GM06990 (cell line): ENCODE measurements at regions not wholly inside any gene's neighbourhood (a gene's known extent, or its start where the extent isn't known, plus 50 kb on each side); places are given as distances from the start of the nearest gene placed in this dataset.

ENCODE experiments used
- DNase-seq: peaks from one replicate; pipeline ENCODE4 v3.0.0-alpha.2; 2011; ENCODE audit not compliant: insufficient read length; ENCODE audit errors: extremely low read depth
- H3K27me3 ChIP-seq: replicated peaks from 2 replicates; pipeline ENCODE4 v1.6.0; 2011; ENCODE audit warnings: low read length; ENCODE audit not compliant: control insufficient read depth, insufficient read depth
- H3K36me3 ChIP-seq: 2 replicates; pipeline ENCODE4 v1.5.1; 2011; ENCODE audit warnings: low read length; ENCODE audit not compliant: control insufficient read depth, insufficient read depth
- H3K4me3 ChIP-seq: replicated peaks from 2 replicates; pipeline ENCODE4 v1.5.1; 2011; ENCODE audit warnings: low read depth, mild to moderate bottlenecking, control low read depth, low read length
- CTCF ChIP-seq: IDR thresholded peaks from 2 replicates; pipeline ENCODE4 v1.5.1; 2011; ENCODE audit warnings: low read length, control low read depth, mild to moderate bottlenecking, inconsistent platforms; ENCODE audit not compliant: insufficient read depth, poor library complexity, severe bottlenecking

DNA sequence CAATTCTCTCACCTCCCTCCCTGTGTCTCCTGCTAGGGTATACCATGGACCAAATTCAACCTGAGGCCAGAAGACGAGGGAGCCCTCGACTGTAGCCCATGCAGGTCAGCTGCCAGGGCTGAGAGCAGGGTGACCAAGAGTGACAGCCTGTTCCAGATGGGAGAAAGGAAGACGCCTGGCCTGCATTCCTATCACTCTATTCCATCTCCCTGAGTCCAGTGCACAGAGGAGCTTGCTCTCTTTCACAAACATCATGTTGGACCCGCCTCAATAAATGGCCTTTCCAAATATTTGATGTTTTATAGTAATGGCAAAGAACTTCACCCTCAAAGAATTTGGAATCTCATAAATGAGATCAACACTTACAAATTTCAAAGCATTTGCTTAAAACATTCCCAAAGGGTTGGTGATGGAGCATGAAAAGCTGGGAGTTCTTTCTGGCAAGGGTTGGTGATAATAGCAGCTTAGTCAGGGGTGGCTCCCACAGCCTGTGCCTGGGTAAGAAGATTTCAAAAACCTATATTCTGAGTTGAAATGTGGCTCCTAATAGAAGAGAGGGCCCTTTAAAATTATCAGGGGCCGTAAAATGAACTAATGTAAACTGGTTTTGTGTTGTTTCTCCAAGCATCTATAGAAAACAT is 393.1 kb downstream of the EFNA5 start:
- Histone ChIP-seq H3K27me3 (no peaks in the 10 kb centered on the region), H3K4me3 (no peak overlapping the region), H3K36me3 (no peaks in the 10 kb centered on the region)
- no peak for DNase-seq
- no peak for TF ChIP-seq CTCF

GRCh38 chr5:107275333-107275732 is 395.4 kb downstream of the EFNA5 start:
- no peaks in the 10 kb centered on the region for H3K36me3 ChIP-seq
- no peak overlapping the region for H3K4me3 ChIP-seq
- no peaks in the 10 kb centered on the region for H3K27me3 ChIP-seq
- no peak for TF ChIP-seq CTCF
- DNase-seq: no peak

GRCh38 chr5:107274571-107274970 is 396.2 kb downstream of the EFNA5 start:
- H3K36me3 ChIP-seq: no peaks in the 10 kb centered on the region
- TF ChIP-seq CTCF: no peak
- DNase-seq: no peak
- H3K4me3 ChIP-seq: no peak overlapping the region
- H3K27me3 ChIP-seq: no peaks in the 10 kb centered on the region

GRCh38 chr5:107272954-107273353 is 397.8 kb downstream of the EFNA5 start:
- TF ChIP-seq CTCF: no peak
- H3K4me3 ChIP-seq: no peak overlapping the region
- no peaks in the 10 kb centered on the region; the same call in 1 of the 2 replicates for H3K27me3 ChIP-seq
- no peak for DNase-seq
- H3K36me3 ChIP-seq: no peaks in the 10 kb centered on the region

DNA sequence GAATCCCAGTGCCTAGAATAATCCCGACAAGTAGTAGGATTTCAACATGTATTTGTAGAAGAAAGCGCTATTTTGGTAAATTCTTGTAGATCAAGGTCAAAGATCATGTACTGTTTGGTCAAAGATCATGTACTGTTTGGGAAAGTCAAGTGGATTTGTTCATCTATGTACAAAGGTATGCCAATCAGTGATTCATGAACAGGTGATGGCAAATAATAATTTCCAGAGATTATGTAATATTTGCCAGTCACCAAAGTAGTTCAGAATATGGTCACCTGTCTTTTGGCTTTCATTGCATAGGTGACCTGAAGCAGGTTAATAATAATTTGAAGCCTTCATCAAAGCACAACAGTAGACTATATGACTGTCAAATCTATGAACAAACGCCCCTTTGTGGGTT is 398.2 kb downstream of the EFNA5 start:
- Histone ChIP-seq H3K27me3 (no peaks in the 10 kb centered on the region; the same call in 1 of the 2 replicates), H3K4me3 (no peak overlapping the region), H3K36me3 (no peaks in the 10 kb centered on the region)
- no peak for TF ChIP-seq CTCF
- no peak for DNase-seq
